ENCODE measurements at regions not wholly inside any gene's neighbourhood (a gene's known extent, or its start where the extent isn't known, plus 50 kb on each side); places are given as distances from the start of the nearest gene placed in this dataset.

DNA sequence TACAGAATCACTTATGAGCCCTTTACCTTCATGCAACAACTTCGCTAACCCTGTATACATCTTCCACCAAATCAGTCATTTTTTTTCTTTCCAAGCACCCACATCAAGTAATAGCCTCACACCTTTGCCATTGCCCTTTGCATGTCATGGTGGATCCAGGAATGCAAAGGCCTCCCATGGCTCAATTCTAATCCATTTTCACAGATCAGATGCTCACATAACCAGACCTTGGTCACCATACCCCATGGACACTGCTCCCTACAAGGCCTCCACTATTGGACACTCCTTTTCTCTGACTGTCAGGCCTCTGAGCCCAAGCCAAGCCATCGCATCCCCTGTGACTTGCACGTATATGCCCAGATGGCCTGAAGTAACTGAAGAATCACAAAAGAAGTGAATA lies 179.5 kb downstream of the RASEF start:
- Histone ChIP-seq H3K9ac (ENCODE audit: insufficient read depth in 1 of 2, low read depth in 2 of 2, low read length in 2 of 2) (no peak overlapping the region), H3K9me3 (replicated peaks; ENCODE audit: control insufficient read depth, insufficient read depth, low read depth, low read length) (no peaks in the 10 kb centered on the region), H3K79me2 (ENCODE audit: control insufficient read depth, insufficient read depth, low read length) (no peaks in the 10 kb centered on the region), H3K27me3 (ENCODE audit: control insufficient read depth in 2 of 2, insufficient read depth in 2 of 2, low read length in 2 of 2) (no peaks in the 10 kb centered on the region), H4K20me1 (replicated peaks; ENCODE audit: control insufficient read depth, insufficient read depth, low read length) (no peaks in the 10 kb centered on the region), H3K4me3 (no peak overlapping the region), H3K9me1 (ENCODE audit: control insufficient read depth, insufficient read depth, low read length) (no peaks in the 10 kb centered on the region), H3K4me1 (replicated peaks in 1 of 2; ENCODE audit: control insufficient read depth in 2 of 2, insufficient read depth in 2 of 2, low read length in 2 of 2) (no peaks in the 10 kb centered on the region), H2AFZ (ENCODE audit: low read depth, low read length) (no peak overlapping the region), H3K36me3 (ENCODE audit: control insufficient read depth, insufficient read depth, low read length) (no peaks in the 10 kb centered on the region), H3K4me2 (ENCODE audit: insufficient read depth, low read length) (no peak overlapping the region), H3K27ac (ENCODE audit: extremely low read depth, low read depth, low read length) (no peak overlapping the region)
- FAIRE-seq, result no peak
- in situ Hi-C loops (cut with MboI), result no loop called here
- BruUV-seq (replicated peaks), result no TSS peak
- intact Hi-C loops (cut with micrococcal nuclease), result no loop called here
- no peak for ATAC-seq
- ChIA-PET POLR2A (no interaction called here), CTCF (ENCODE audit: low intra/inter-chr PET ratio) (no interaction called here)
- DNase-seq (ENCODE audit: extremely low read depth in 1 of 4, low spot score in 3 of 4), result no peak
- no peak for TF ChIP-seq PTBP1 (IDR thresholded peaks at IDR 0.05; ENCODE audit: low read depth, low read length)
- TF ChIP-seq GATA2 (CRISPR knock-in tag; IDR thresholded peaks at IDR 0.05), result no peak
- no peak for TF ChIP-seq HMG20B (CRISPR knock-in tag; IDR thresholded peaks at IDR 0.05)
- no peak for TF ChIP-seq MYBL2 (IDR thresholded peaks at IDR 0.05; ENCODE audit: low read depth)
- TF ChIP-seq MYBL2 (CRISPR knock-in tag; IDR thresholded peaks at IDR 0.05; ENCODE audit: borderline replicate concordance), result no peak
- TF ChIP-seq POLR2H (tag; IDR thresholded peaks at IDR 0.05; ENCODE audit: low read depth), result no peak
- TF ChIP-seq, protein P1, sequence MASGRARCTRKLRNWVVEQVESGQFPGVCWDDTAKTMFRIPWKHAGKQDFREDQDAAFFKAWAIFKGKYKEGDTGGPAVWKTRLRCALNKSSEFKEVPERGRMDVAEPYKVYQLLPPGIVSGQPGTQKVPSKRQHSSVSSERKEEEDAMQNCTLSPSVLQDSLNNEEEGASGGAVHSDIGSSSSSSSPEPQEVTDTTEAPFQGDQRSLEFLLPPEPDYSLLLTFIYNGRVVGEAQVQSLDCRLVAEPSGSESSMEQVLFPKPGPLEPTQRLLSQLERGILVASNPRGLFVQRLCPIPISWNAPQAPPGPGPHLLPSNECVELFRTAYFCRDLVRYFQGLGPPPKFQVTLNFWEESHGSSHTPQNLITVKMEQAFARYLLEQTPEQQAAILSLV (tag; IDR thresholded peaks at IDR 0.05), result no peak
- no peak for TF ChIP-seq ESRRB (CRISPR knock-in tag; IDR thresholded peaks at IDR 0.05; ENCODE audit: borderline replicate concordance)
- TF ChIP-seq NBN (IDR thresholded peaks at IDR 0.05; ENCODE audit: low read depth), result no peak
- no peak for TF ChIP-seq ZNF140 (CRISPR knock-in tag; IDR thresholded peaks at IDR 0.05)
- TF ChIP-seq, protein P2, sequence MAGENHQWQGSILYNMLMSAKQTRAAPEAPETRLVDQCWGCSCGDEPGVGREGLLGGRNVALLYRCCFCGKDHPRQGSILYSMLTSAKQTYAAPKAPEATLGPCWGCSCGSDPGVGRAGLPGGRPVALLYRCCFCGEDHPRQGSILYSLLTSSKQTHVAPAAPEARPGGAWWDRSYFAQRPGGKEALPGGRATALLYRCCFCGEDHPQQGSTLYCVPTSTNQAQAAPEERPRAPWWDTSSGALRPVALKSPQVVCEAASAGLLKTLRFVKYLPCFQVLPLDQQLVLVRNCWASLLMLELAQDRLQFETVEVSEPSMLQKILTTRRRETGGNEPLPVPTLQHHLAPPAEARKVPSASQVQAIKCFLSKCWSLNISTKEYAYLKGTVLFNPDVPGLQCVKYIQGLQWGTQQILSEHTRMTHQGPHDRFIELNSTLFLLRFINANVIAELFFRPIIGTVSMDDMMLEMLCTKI (IDR thresholded peaks at IDR 0.05; ENCODE audit: partially characterized antibody), result no peak
- no peak for TF ChIP-seq WHSC1 (IDR thresholded peaks at IDR 0.05; ENCODE audit: low read length)
- TF ChIP-seq MTA3 (IDR thresholded peaks at IDR 0.05; ENCODE audit: borderline replicate concordance), result no peak
- no peak for TF ChIP-seq DNMT1 (IDR thresholded peaks at IDR 0.05)
- TF ChIP-seq, protein P3, sequence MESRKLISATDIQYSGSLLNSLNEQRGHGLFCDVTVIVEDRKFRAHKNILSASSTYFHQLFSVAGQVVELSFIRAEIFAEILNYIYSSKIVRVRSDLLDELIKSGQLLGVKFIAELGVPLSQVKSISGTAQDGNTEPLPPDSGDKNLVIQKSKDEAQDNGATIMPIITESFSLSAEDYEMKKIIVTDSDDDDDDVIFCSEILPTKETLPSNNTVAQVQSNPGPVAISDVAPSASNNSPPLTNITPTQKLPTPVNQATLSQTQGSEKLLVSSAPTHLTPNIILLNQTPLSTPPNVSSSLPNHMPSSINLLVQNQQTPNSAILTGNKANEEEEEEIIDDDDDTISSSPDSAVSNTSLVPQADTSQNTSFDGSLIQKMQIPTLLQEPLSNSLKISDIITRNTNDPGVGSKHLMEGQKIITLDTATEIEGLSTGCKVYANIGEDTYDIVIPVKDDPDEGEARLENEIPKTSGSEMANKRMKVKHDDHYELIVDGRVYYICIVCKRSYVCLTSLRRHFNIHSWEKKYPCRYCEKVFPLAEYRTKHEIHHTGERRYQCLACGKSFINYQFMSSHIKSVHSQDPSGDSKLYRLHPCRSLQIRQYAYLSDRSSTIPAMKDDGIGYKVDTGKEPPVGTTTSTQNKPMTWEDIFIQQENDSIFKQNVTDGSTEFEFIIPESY (CRISPR knock-in tag; IDR thresholded peaks at IDR 0.05), result no peak
- TF ChIP-seq TEAD1 (CRISPR knock-in tag; IDR thresholded peaks at IDR 0.05), result no peak
- TF ChIP-seq, protein P4, sequence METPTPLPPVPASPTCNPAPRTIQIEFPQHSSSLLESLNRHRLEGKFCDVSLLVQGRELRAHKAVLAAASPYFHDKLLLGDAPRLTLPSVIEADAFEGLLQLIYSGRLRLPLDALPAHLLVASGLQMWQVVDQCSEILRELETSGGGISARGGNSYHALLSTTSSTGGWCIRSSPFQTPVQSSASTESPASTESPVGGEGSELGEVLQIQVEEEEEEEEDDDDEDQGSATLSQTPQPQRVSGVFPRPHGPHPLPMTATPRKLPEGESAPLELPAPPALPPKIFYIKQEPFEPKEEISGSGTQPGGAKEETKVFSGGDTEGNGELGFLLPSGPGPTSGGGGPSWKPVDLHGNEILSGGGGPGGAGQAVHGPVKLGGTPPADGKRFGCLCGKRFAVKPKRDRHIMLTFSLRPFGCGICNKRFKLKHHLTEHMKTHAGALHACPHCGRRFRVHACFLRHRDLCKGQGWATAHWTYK (CRISPR knock-in tag; IDR thresholded peaks at IDR 0.05), result no peak
- no peak for TF ChIP-seq MCM3 (IDR thresholded peaks at IDR 0.05)
- TF ChIP-seq ZNF561 (CRISPR knock-in tag; conservative IDR thresholded peaks at IDR 0.05), result no peak
- WGBS (ENCODE audit: insufficient coverage, low coverage, missing lambda C conversion rate), result 5% methylated on average over 3 of the region's 3 CpGs

Data from K562 (cell line).